H1 (cell line): ENCODE measurements at regions not wholly inside any gene's neighbourhood (a gene's known extent, or its start where the extent isn't known, plus 50 kb on each side); places are given as distances from the start of the nearest gene placed in this dataset.

Experiments
- CTCF ChIA-PET: fragments of 300-600 bp; sonication (Branson Sonifier 250); formaldehyde crosslinking; loops from one replicate; lab custom pipeline; 2021; ENCODE audit not compliant: partially characterized antibody; lab: Charles Lee
- POLR2A ChIA-PET: fragments of 300-600 bp; sonication (Branson Sonifier 250); formaldehyde crosslinking; loops from one replicate; lab custom pipeline; 2021; ENCODE audit warnings: inconsistent platforms; ENCODE audit not compliant: partially characterized antibody; lab: Charles Lee
- DNase-seq, 2 experiments: peaks; one replicate each; pipeline versions ENCODE4 v3.0.0 to v3.0.0-alpha.2; 2010 to 2022; ENCODE audit warnings: low spot score in 2 of 2, low read depth in 1 of 2, mixed read lengths in 1 of 2
- FAIRE-seq: peaks from 2 replicates; lab custom pipeline; 2011; peaks lifted over from hg19 to GRCh38; lab: Jason Lieb, UNC
- H2AFZ ChIP-seq: 2 replicates; pipeline ENCODE4 v1.8.1; 2012; ENCODE audit warnings: low read length, inconsistent platforms
- H2AK5ac ChIP-seq: 2 replicates; pipeline ENCODE4 v1.6.1; 2013; ENCODE audit warnings: low read depth, low read length
- H2BK120ac ChIP-seq: replicated peaks from 2 replicates; pipeline ENCODE3; 2013; ENCODE audit warnings: low read depth, low read length, inconsistent platforms
- H2BK12ac ChIP-seq: 2 replicates; pipeline ENCODE4 v1.6.1; 2013; ENCODE audit warnings: low read depth, low read length
- H2BK15ac ChIP-seq: 2 replicates; pipeline ENCODE4 v1.6.1; 2013; ENCODE audit warnings: low read length
- H2BK20ac ChIP-seq: 2 replicates; pipeline ENCODE4 v1.6.1; 2013; ENCODE audit warnings: low read length
- H2BK5ac ChIP-seq: 2 replicates; pipeline ENCODE4 v1.6.1; 2013; ENCODE audit warnings: low read depth, low read length
- H3K14ac ChIP-seq: 2 replicates; pipeline ENCODE4 v1.6.1; 2013; ENCODE audit warnings: inconsistent platforms; ENCODE audit not compliant: insufficient read length
- H3K18ac ChIP-seq: 2 replicates; pipeline ENCODE4 v1.6.1; 2013; ENCODE audit warnings: low read length; ENCODE audit errors: extremely low read depth
- H3K23ac ChIP-seq: 2 replicates; pipeline ENCODE4 v1.6.1; 2013; ENCODE audit warnings: inconsistent platforms; ENCODE audit not compliant: insufficient read length
- H3K23me2 ChIP-seq: 2 replicates; pipeline ENCODE4 v1.6.1; 2013; ENCODE audit warnings: low read depth, low read length
- H3K27ac ChIP-seq: 2 replicates; pipeline ENCODE4 v1.6.1; 2011; ENCODE audit warnings: low read depth, low read length, inconsistent platforms
- H3K27me3 ChIP-seq, 4 experiments: replicated peaks in 1 of 4; 1 replicate in 1 of 4; 2 replicates in 3 of 4; pipeline versions ENCODE4 v1.6.1 to v1.8.1; 2011 to 2013; ENCODE audit warnings: low read length in 3 of 4, mild to moderate bottlenecking in 3 of 4, inconsistent platforms in 2 of 4, mixed read lengths in 2 of 4, moderate library complexity in 1 of 4; ENCODE audit not compliant: control insufficient read depth in 3 of 4, insufficient read depth in 3 of 4; ENCODE audit errors: extremely low read depth in 1 of 4
- H3K36me3 ChIP-seq, 4 experiments: 2 replicates each; pipeline versions ENCODE4 v1.6.1 to v1.8.1; 2011 to 2013; ENCODE audit warnings: mild to moderate bottlenecking in 4 of 4, low read length in 3 of 4, moderate library complexity in 2 of 4, control low read depth in 1 of 4, inconsistent platforms in 1 of 4; ENCODE audit not compliant: insufficient read depth in 4 of 4, control insufficient read depth in 2 of 4
- H3K4ac ChIP-seq: replicated peaks from 2 replicates; pipeline ENCODE3; 2013; ENCODE audit warnings: low read length, low read depth, mixed read lengths, inconsistent platforms; ENCODE audit not compliant: insufficient read length
- H3K4me1 ChIP-seq, 4 experiments: replicated peaks in 1 of 4; 1 replicate in 1 of 4; 2 replicates in 3 of 4; pipeline versions ENCODE4 v1.6.1 to v1.8.1; 2011 to 2013; ENCODE audit warnings: low read length in 3 of 4, inconsistent platforms in 2 of 4, mixed read lengths in 1 of 4; ENCODE audit not compliant: insufficient read depth in 4 of 4, control insufficient read depth in 3 of 4
- H3K4me2 ChIP-seq, 2 experiments: 2 replicates each; pipeline versions ENCODE4 v1.6.1 to v1.8.1; 2011 to 2013; ENCODE audit warnings: low read depth in 2 of 2, low read length in 2 of 2, control low read depth in 1 of 2, inconsistent platforms in 1 of 2, mild to moderate bottlenecking in 1 of 2; ENCODE audit not compliant: insufficient read depth in 1 of 2
- H3K4me3 ChIP-seq, 4 experiments: fragments of 200-600, 300-600 bp in 1 of 4; sonication (generic), shearing (Covaris generic), sonication (Bioruptor Twin) in 1 of 4; 2 replicates each; pipeline versions ENCODE4 v1.5.1 to v1.8.1; 2011 to 2016; ENCODE audit warnings: low read length in 4 of 4, low read depth in 3 of 4, control low read depth in 2 of 4, inconsistent platforms in 2 of 4, mild to moderate bottlenecking in 2 of 4, mixed read lengths in 1 of 4, moderate library complexity in 1 of 4; ENCODE audit not compliant: insufficient read depth in 2 of 4; ENCODE audit errors: extremely low read depth in 1 of 4
- H3K56ac ChIP-seq: replicated peaks from 2 replicates; pipeline ENCODE3; 2013; ENCODE audit warnings: low read depth, mild to moderate bottlenecking, mixed read lengths, low read length, inconsistent platforms; ENCODE audit not compliant: insufficient read length
- H3K79me1 ChIP-seq: 2 replicates; pipeline ENCODE4 v1.6.1; 2013; ENCODE audit warnings: low read depth, low read length, control low read depth
- H3K79me2 ChIP-seq, 2 experiments: 2 replicates each; pipeline versions ENCODE4 v1.6.1 to v1.8.1; 2012 to 2013; ENCODE audit warnings: low read length in 2 of 2, mild to moderate bottlenecking in 2 of 2, inconsistent platforms in 1 of 2; ENCODE audit not compliant: insufficient read depth in 2 of 2, control insufficient read depth in 1 of 2
- H3K9ac ChIP-seq, 4 experiments: replicated peaks in 1 of 4; 1 replicate in 1 of 4; 2 replicates in 3 of 4; pipeline versions ENCODE4 v1.6.1 to v1.8.1; 2011 to 2013; ENCODE audit warnings: low read depth in 3 of 4, low read length in 3 of 4, control low read depth in 2 of 4, mild to moderate bottlenecking in 2 of 4, moderate library complexity in 2 of 4, inconsistent platforms in 1 of 4; ENCODE audit errors: extremely low read depth in 1 of 4
- H3K9me3 ChIP-seq, 2 experiments: 2 replicates each; pipeline versions ENCODE4 v1.6.1 to v1.8.1; 2012 to 2013; ENCODE audit warnings: mild to moderate bottlenecking in 2 of 2, moderate library complexity in 2 of 2, control low read depth in 1 of 2, inconsistent platforms in 1 of 2, low read depth in 1 of 2, low read length in 1 of 2, mixed read lengths in 1 of 2; ENCODE audit not compliant: insufficient read depth in 2 of 2
- H4K20me1 ChIP-seq, 2 experiments: replicated peaks in 1 of 2; 2 replicates each; pipeline versions ENCODE3 to v1.8.1; 2011 to 2013; ENCODE audit warnings: inconsistent platforms in 2 of 2, low read length in 2 of 2, mild to moderate bottlenecking in 1 of 2; ENCODE audit not compliant: insufficient read depth in 2 of 2, control insufficient read depth in 1 of 2
- H4K5ac ChIP-seq: 2 replicates; pipeline ENCODE4 v1.6.1; 2013; ENCODE audit warnings: low read length, low read depth, mixed read lengths, inconsistent platforms; ENCODE audit not compliant: insufficient read length
- H4K8ac ChIP-seq: 2 replicates; pipeline ENCODE4 v1.8.0; 2013; ENCODE audit warnings: mild to moderate bottlenecking, moderate library complexity, low read length, inconsistent platforms; ENCODE audit not compliant: insufficient read depth; ENCODE audit errors: extremely low read depth
- H4K91ac ChIP-seq: replicated peaks from 2 replicates; pipeline ENCODE3; 2013; ENCODE audit warnings: low read length, mixed read lengths, inconsistent platforms; ENCODE audit not compliant: insufficient read length
- ASH2L ChIP-seq: fragments of 200-600, 300-600 bp; sonication (generic); IDR thresholded peaks from one replicate; pipeline ENCODE4 v1.7.1; 2017; ENCODE audit warnings: low read length
- BRCA1 ChIP-seq: IDR thresholded peaks from 2 replicates; pipeline ENCODE4 v1.6.1; 2012; ENCODE audit warnings: low read depth, low read length, improper control_type of control experiment
- CREB1 ChIP-seq: IDR thresholded peaks from 2 replicates; pipeline ENCODE4 v1.6.1; 2012; ENCODE audit warnings: inconsistent platforms
- CTCF ChIP-seq, 3 experiments: IDR thresholded peaks; 1 replicate in 2 of 3; 2 replicates in 1 of 3; pipeline versions ENCODE4 v1.5.1 to v1.6.1; 2011; ENCODE audit warnings: low read length in 3 of 3, mild to moderate bottlenecking in 3 of 3, inconsistent platforms in 2 of 3, low read depth in 1 of 3, moderate library complexity in 1 of 3; ENCODE audit not compliant: insufficient read depth in 1 of 3; ENCODE audit errors: control extremely low read depth in 1 of 3
- MAX ChIP-seq: IDR thresholded peaks from 2 replicates; pipeline ENCODE4 v1.6.1; 2012; ENCODE audit warnings: inconsistent platforms
- NANOG ChIP-seq: IDR thresholded peaks from 2 replicates; pipeline ENCODE4 v1.6.1; 2011; ENCODE audit warnings: low read length, low read depth, mild to moderate bottlenecking, inconsistent platforms; ENCODE audit not compliant: insufficient read depth, poor library complexity, severe bottlenecking
- POU5F1 ChIP-seq: IDR thresholded peaks from 2 replicates; pipeline ENCODE4 v1.6.1; 2011; ENCODE audit warnings: low read depth, mild to moderate bottlenecking, low read length, moderate library complexity
- RAD21 ChIP-seq, 2 experiments: IDR thresholded peaks in 1 of 2; conservative IDR thresholded peaks in 1 of 2; 2 replicates each; pipeline ENCODE4 v1.6.1; 2011; ENCODE audit warnings: low read depth in 2 of 2, low read length in 2 of 2, improper control_type of control experiment in 1 of 2, inconsistent platforms in 1 of 2, mild to moderate bottlenecking in 1 of 2, moderate library complexity in 1 of 2
- SIX5 ChIP-seq: IDR thresholded peaks from 2 replicates; pipeline ENCODE4 v1.6.1; 2011; ENCODE audit warnings: mild to moderate bottlenecking, low read depth, low read length
- SP4 ChIP-seq: IDR thresholded peaks from 2 replicates; pipeline ENCODE4 v1.6.1; 2012; ENCODE audit warnings: low read length, inconsistent platforms
- TAF7 ChIP-seq: optimal IDR thresholded peaks from 2 replicates; pipeline ENCODE3; 2011; ENCODE audit warnings: low read depth, mild to moderate bottlenecking, inconsistent platforms, low read length, moderate library complexity, borderline replicate concordance
- TCF12 ChIP-seq: IDR thresholded peaks from 2 replicates; pipeline ENCODE4 v1.6.1; 2011; ENCODE audit warnings: low read depth, mild to moderate bottlenecking, low read length
- ZNF274 ChIP-seq: IDR thresholded peaks from 2 replicates; pipeline ENCODE4 v1.7.0; 2012; ENCODE audit warnings: low read length, borderline replicate concordance; ENCODE audit errors: extremely low read depth
- WGBS, 2 experiments: shearing (Covaris generic) in 1 of 2; methylation state at CpG; one replicate each; pipeline versions ENCODE4 v1.1.6 to v1.1.7; 2013 to 2015; ENCODE audit warnings: low lambda C conversion rate in 2 of 2, mixed read lengths in 2 of 2, inconsistent platforms in 1 of 2, low coverage in 1 of 2, missing lambda C conversion rate in 1 of 2; ENCODE audit not compliant: insufficient replicate concordance in 2 of 2, insufficient coverage in 1 of 2, insufficient read length in 1 of 2; ENCODE audit errors: extremely low coverage in 1 of 2, missing lambda C conversion rate in 1 of 2; 5-methylcytosine and 5-hydroxymethylcytosine counted together

GRCh38 chr6:101108286-101108685 lies 227.2 kb upstream of the ASCC3 start:
- H3K27ac ChIP-seq, result no peak overlapping the region
- no peaks in the 10 kb centered on the region for H4K20me1 ChIP-seq
- ChIA-PET CTCF (interaction anchor here (0.8 kb wide), 1 partner anchor 67 kb away, joined by 4 read pairs; no protein-coding TSS in a partner anchor), POLR2A (interaction anchor here (0.9 kb wide), 1 partner anchor 9 kb away, joined by 3 read pairs; no protein-coding TSS in a partner anchor)
- H3K4me3 ChIP-seq, result no peak overlapping the region
- H4K5ac ChIP-seq, result no peak overlapping the region
- H3K56ac ChIP-seq, result no peak overlapping the region
- no peak overlapping the region for H2BK120ac ChIP-seq
- no peak overlapping the region for H4K91ac ChIP-seq
- no peak overlapping the region for H3K4ac ChIP-seq
- no peak overlapping the region for H4K8ac ChIP-seq
- WGBS, 2 experiments, result 96 to 100% methylated on average over 1 to 4 of the region's 4 CpGs
- H3K23me2 ChIP-seq, result no peaks in the 10 kb centered on the region
- H3K79me1 ChIP-seq, result no peaks in the 10 kb centered on the region
- H2AK5ac ChIP-seq, result no peak overlapping the region
- no peak overlapping the region for H3K4me2 ChIP-seq
- no peaks in the 10 kb centered on the region for H3K36me3 ChIP-seq
- H2BK20ac ChIP-seq, result no peak overlapping the region
- no peak overlapping the region for H3K18ac ChIP-seq
- H2BK5ac ChIP-seq, result no peak overlapping the region
- H2AFZ ChIP-seq, result no peak overlapping the region
- H3K23ac ChIP-seq, result no peak overlapping the region
- no peaks in the 10 kb centered on the region for H3K27me3 ChIP-seq
- no peak overlapping the region for H2BK15ac ChIP-seq
- no peaks in the 10 kb centered on the region for H3K4me1 ChIP-seq
- no peak for DNase-seq
- no peak overlapping the region for H2BK12ac ChIP-seq
- H3K9ac ChIP-seq, result no peak overlapping the region
- FAIRE-seq, result no peak
- no peaks in the 10 kb centered on the region for H3K9me3 ChIP-seq
- H3K14ac ChIP-seq, result no peak overlapping the region
- no peaks in the 10 kb centered on the region for H3K79me2 ChIP-seq
- TF ChIP-seq RAD21 (IDR thresholded peaks at IDR 0.05 in 1 of 2, conservative IDR thresholded peaks at IDR 0.05 in 1 of 2; ENCODE audit: low read depth in 2 of 2, low read length in 2 of 2) (no peak), ZNF274 (no peak), POU5F1 (no peak), SP4 (no peak), TAF7 (no peak), TCF12 (no peak), ASH2L (no peak), SIX5 (no peak), NANOG (no peak), CTCF (IDR thresholded peaks at IDR 0.05; ENCODE audit: control extremely low read depth in 1 of 3, insufficient read depth in 1 of 3, low read depth in 1 of 3, low read length in 3 of 3) (no peak), MAX (no peak), BRCA1 (no peak), CREB1 (no peak)
